Left ventricle myocardium inferior (tissue), 1 donor: ENCODE measurements at regions not wholly inside any gene's neighbourhood (a gene's known extent, or its start where the extent isn't known, plus 50 kb on each side); places are given as distances from the start of the nearest gene placed in this dataset.

Experiments used
- DNase-seq: peaks from one replicate; pipeline ENCODE4 v3.0.0-alpha.2; 2020
- H3K27ac ChIP-seq: fragments of 200-600 bp; replicated peaks from 2 replicates; pipeline ENCODE4 v1.8.0; 2021
- H3K27me3 ChIP-seq: fragments of 200-600 bp; 2 replicates; pipeline ENCODE4 v1.8.0; 2021; ENCODE audit warnings: low read depth
- H3K36me3 ChIP-seq: fragments of 200-600 bp; 2 replicates; pipeline ENCODE4 v1.8.0; 2021
- H3K4me1 ChIP-seq: fragments of 200-600 bp; 2 replicates; pipeline ENCODE4 v1.8.0; 2021
- H3K4me3 ChIP-seq: fragments of 200-600 bp; 2 replicates; pipeline ENCODE4 v1.8.0; 2021; ENCODE audit warnings: mild to moderate bottlenecking, moderate library complexity
- H3K9me3 ChIP-seq: fragments of 200-600 bp; replicated peaks from 2 replicates; pipeline ENCODE4 v1.8.0; 2021
- CTCF ChIP-seq: fragments of 200-600 bp; IDR thresholded peaks from 2 replicates; pipeline ENCODE4 v1.8.0; 2021; ENCODE audit warnings: antibody characterized with exemption, mild to moderate bottlenecking, borderline replicate concordance
- intact Hi-C: fragments of 100-400 bp; cut with micrococcal nuclease; formaldehyde crosslinking; loops from one replicate; pipeline ENCODE4 v1.11.0; 2022
- donor health status: DM: no; HTN: yes; CAD: no; lungs with severe emphysema.

GRCh38 chr16:11480634-11481033 lies 106.1 kb downstream of the LITAF start:
- Histone ChIP-seq H3K27me3 (no peaks in the 10 kb centered on the region), H3K27ac (no peak overlapping the region), H3K4me3 (no peak overlapping the region), H3K36me3 (peaks cover 8% of the 10 kb centered on the region), H3K4me1 (no peaks in the 10 kb centered on the region), H3K9me3 (peaks cover 25% of the 10 kb centered on the region)
- TF ChIP-seq CTCF, result no peak
- intact Hi-C loops, result no loop called here
- DNase-seq, result no peak

- intact Hi-C loops, result no loop called here
- peaks cover 8% of the 10 kb centered on the region for H3K36me3 ChIP-seq
- no peak for DNase-seq
- no peak overlapping the region for H3K4me3 ChIP-seq
- no peak overlapping the region for H3K27ac ChIP-seq
- H3K27me3 ChIP-seq, result no peaks in the 10 kb centered on the region
- H3K9me3 ChIP-seq, result peaks cover 25% of the 10 kb centered on the region
- no peak for TF ChIP-seq CTCF
- H3K4me1 ChIP-seq, result no peaks in the 10 kb centered on the region
Observed at GRCh38 chr16:11481987-11482386, 104.7 kb downstream of the LITAF start.

GRCh38 chr16:11482946-11483748 lies 103.6 kb downstream of the LITAF start:
- no peak overlapping the region for H3K4me3 ChIP-seq
- H3K9me3 ChIP-seq, result peaks cover 25% of the 10 kb centered on the region
- H3K36me3 ChIP-seq, result peaks cover 8% of the 10 kb centered on the region
- H3K27ac ChIP-seq, result no peak overlapping the region
- DNase-seq, result no peak
- TF ChIP-seq CTCF, result no peak
- intact Hi-C loops, result no loop called here
- H3K27me3 ChIP-seq, result no peaks in the 10 kb centered on the region
- H3K4me1 ChIP-seq, result no peaks in the 10 kb centered on the region

GRCh38 chr16:11484691-11485258 lies 101.9 kb downstream of the LITAF start:
- Histone ChIP-seq H3K27ac (no peak overlapping the region), H3K4me3 (no peak overlapping the region), H3K4me1 (no peaks in the 10 kb centered on the region), H3K27me3 (no peaks in the 10 kb centered on the region), H3K36me3 (peaks cover 8% of the 10 kb centered on the region), H3K9me3 (peaks cover 25% of the 10 kb centered on the region)
- TF ChIP-seq CTCF, result no peak
- DNase-seq, result no peak
- intact Hi-C loops, result no loop called here

GRCh38 chr16:11485676-11486075 lies 101.0 kb downstream of the LITAF start:
- intact Hi-C loops, result no loop called here
- H3K9me3 ChIP-seq, result peaks cover 23% of the 10 kb centered on the region
- TF ChIP-seq CTCF, result no peak

More at GRCh38 chr16:11485676-11486075, 101.0 kb downstream of the LITAF start:
- no peak overlapping the region for H3K4me3 ChIP-seq
- DNase-seq, result no peak
- H3K4me1 ChIP-seq, result no peaks in the 10 kb centered on the region
- H3K27me3 ChIP-seq, result no peaks in the 10 kb centered on the region
- H3K36me3 ChIP-seq, result peaks cover 8% of the 10 kb centered on the region
- H3K27ac ChIP-seq, result no peak overlapping the region
